SU-DHL-6 (cell line): ENCODE measurements at regions not wholly inside any gene's neighbourhood (a gene's known extent, or its start where the extent isn't known, plus 50 kb on each side); places are given as distances from the start of the nearest gene placed in this dataset.

ENCODE experiments used
- H2AFZ ChIP-seq: fragments of 200-600 bp; sonication (generic); 2 replicates; pipeline ENCODE4 v1.6.1; 2014; ENCODE audit warnings: low read depth, mild to moderate bottlenecking, moderate library complexity, mixed read lengths, antibody characterized with exemption, low read length; ENCODE audit not compliant: severe bottlenecking
- H3F3A ChIP-seq: fragments of 200-600 bp; shearing (Covaris generic); 2 replicates; pipeline ENCODE4 v1.6.0; 2016; ENCODE audit warnings: antibody characterized with exemption, mild to moderate bottlenecking; ENCODE audit not compliant: insufficient read depth
- H3K27ac ChIP-seq: fragments of 200-600 bp; sonication (generic); 2 replicates; pipeline ENCODE4 v1.5.1; 2016; ENCODE audit warnings: low read depth, mild to moderate bottlenecking, low read length, moderate library complexity, mixed read lengths
- H3K27me3 ChIP-seq: fragments of 200-600 bp; sonication (generic), shearing (Covaris generic); 2 replicates; pipeline ENCODE4 v1.6.0; 2014; ENCODE audit warnings: mild to moderate bottlenecking, low read length
- H3K36me3 ChIP-seq: fragments of 200-600 bp; sonication (generic); 2 replicates; pipeline ENCODE4 v1.6.1; 2014; ENCODE audit warnings: mild to moderate bottlenecking, low read length, mixed read lengths
- H3K4me2 ChIP-seq: fragments of 300-600, 200-600 bp; shearing (Covaris generic), sonication (generic); 2 replicates; pipeline ENCODE4 v1.6.0; 2014; ENCODE audit warnings: low read length, low read depth, mild to moderate bottlenecking; ENCODE audit not compliant: poor library complexity, severe bottlenecking
- H3K4me3 ChIP-seq: fragments of 200-600 bp; sonication (generic); 2 replicates; pipeline ENCODE4 v1.5.1; 2014; ENCODE audit warnings: antibody characterized with exemption, low read length, mild to moderate bottlenecking, mixed read lengths; ENCODE audit not compliant: insufficient read depth, poor library complexity, severe bottlenecking
- H3K79me2 ChIP-seq: fragments of 200-600 bp; sonication (generic); 2 replicates; pipeline ENCODE4 v1.6.1; 2014; ENCODE audit warnings: mild to moderate bottlenecking, low read length, moderate library complexity; ENCODE audit not compliant: insufficient read depth
- H3K9ac ChIP-seq: fragments of 200-600 bp; sonication (generic); 2 replicates; pipeline ENCODE4 v1.7.0; 2014; ENCODE audit warnings: mild to moderate bottlenecking, low read length
- H3K9me2 ChIP-seq: fragments of 200-600 bp; sonication (generic); replicated peaks from 2 replicates; pipeline ENCODE4 v1.6.1; 2014; ENCODE audit warnings: low read length; ENCODE audit not compliant: insufficient read depth
- H3K9me3 ChIP-seq: fragments of 200-600 bp; sonication (generic); 2 replicates; pipeline ENCODE4 v1.6.1; 2014; ENCODE audit warnings: low read length, mixed read lengths; ENCODE audit not compliant: insufficient read depth
- H4K20me1 ChIP-seq: fragments of 200-600 bp; sonication (generic); 2 replicates; pipeline ENCODE4 v1.6.1; 2014; ENCODE audit warnings: low read depth, mild to moderate bottlenecking, antibody characterized with exemption, low read length, moderate library complexity, mixed read lengths
- EZH2phosphoT487 ChIP-seq: fragments of 200-600 bp; sonication (generic), shearing (Covaris generic); conservative IDR thresholded peaks from 2 replicates; pipeline ENCODE4 v1.6.1; 2018; ENCODE audit warnings: mild to moderate bottlenecking, antibody characterized with exemption, low read length, moderate library complexity, mixed read lengths
- TF ChIP-seq, protein P1 (sequence below): fragments of 200-600 bp; sonication (generic); IDR thresholded peaks from one replicate; pipeline ENCODE4 v1.5.1; 2017; ENCODE audit warnings: antibody characterized with exemption, mild to moderate bottlenecking, low read length, moderate library complexity; ENCODE audit not compliant: insufficient read depth, poor library complexity, severe bottlenecking

DNA sequence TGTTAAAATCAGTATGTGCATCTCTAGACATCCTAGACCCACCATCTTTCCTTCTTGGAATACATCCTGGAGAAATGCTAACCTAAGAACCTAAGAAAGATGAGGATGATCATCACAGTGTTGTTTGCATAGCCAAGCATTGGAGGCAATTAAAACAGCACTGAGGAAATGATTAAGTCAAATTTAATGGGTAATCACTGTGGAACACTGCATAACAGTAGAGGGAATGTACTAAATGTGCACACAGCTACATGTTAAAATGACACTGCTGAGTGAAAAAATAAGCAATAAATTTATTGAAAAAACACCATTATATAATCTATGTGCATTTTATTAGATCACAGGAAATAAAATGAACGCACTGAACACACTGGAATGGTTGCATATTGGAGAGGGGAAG, 987.1 kb upstream of the SEL1L start:
- Histone ChIP-seq H3K27ac (no peak overlapping the region), H3K27me3 (no peaks in the 10 kb centered on the region), H3F3A (no peaks in the 10 kb centered on the region), H3K4me3 (no peak overlapping the region), H4K20me1 (no peaks in the 10 kb centered on the region), H3K79me2 (no peaks in the 10 kb centered on the region), H3K9me2 (no peaks in the 10 kb centered on the region), H3K9me3 (no peaks in the 10 kb centered on the region), H3K9ac (no peak overlapping the region), H3K36me3 (no peaks in the 10 kb centered on the region), H3K4me2 (no peak overlapping the region), H2AFZ (no peak overlapping the region)
- TF ChIP-seq, protein P1, sequence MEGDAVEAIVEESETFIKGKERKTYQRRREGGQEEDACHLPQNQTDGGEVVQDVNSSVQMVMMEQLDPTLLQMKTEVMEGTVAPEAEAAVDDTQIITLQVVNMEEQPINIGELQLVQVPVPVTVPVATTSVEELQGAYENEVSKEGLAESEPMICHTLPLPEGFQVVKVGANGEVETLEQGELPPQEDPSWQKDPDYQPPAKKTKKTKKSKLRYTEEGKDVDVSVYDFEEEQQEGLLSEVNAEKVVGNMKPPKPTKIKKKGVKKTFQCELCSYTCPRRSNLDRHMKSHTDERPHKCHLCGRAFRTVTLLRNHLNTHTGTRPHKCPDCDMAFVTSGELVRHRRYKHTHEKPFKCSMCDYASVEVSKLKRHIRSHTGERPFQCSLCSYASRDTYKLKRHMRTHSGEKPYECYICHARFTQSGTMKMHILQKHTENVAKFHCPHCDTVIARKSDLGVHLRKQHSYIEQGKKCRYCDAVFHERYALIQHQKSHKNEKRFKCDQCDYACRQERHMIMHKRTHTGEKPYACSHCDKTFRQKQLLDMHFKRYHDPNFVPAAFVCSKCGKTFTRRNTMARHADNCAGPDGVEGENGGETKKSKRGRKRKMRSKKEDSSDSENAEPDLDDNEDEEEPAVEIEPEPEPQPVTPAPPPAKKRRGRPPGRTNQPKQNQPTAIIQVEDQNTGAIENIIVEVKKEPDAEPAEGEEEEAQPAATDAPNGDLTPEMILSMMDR: no peak
- no peak for TF ChIP-seq EZH2phosphoT487

DNA sequence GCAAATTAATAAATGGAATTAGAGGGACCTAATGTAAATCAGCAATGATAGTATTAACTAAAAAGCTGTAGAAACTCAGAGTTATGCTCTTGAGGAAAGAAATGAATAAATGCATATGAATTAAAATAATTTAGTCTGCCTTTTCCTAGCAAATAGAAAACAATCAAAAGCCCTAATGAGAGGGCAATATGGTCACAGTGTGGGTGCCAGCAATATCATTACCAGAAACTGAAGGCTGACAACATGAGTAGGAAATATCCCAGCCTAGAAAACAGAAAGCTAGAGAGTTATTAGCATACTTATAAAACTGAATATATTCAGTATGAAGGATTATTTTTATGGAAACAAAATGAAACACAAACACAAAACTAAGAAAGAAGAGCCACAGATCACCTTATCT, 987.5 kb upstream of the SEL1L start:
- Histone ChIP-seq H3K9ac (no peak overlapping the region), H4K20me1 (no peaks in the 10 kb centered on the region), H3K9me3 (no peaks in the 10 kb centered on the region), H2AFZ (no peak overlapping the region), H3K4me3 (no peak overlapping the region), H3F3A (no peaks in the 10 kb centered on the region), H3K27ac (no peak overlapping the region), H3K27me3 (no peaks in the 10 kb centered on the region), H3K9me2 (no peaks in the 10 kb centered on the region), H3K36me3 (no peaks in the 10 kb centered on the region), H3K4me2 (no peak overlapping the region), H3K79me2 (no peaks in the 10 kb centered on the region)
- TF ChIP-seq, protein P1: no peak
- no peak for TF ChIP-seq EZH2phosphoT487

DNA sequence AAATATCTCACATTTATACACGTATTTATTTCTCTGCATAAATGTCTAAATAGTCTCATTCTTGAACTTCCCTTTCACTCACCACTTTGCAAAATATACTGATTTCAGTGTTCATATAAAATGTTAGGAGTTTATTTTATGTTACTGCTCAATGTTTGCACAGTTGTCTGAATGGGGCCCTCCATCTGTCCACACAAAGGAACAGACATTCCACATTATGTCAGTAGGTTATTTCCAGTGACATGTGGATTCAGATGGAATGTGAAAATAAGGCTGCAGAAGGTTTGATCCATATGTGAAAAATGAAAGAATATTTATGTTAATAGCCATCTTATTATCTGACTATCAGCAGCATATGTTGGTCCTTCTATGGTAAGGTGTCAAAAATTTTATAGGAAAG, 994.4 kb upstream of the SEL1L start:
- Histone ChIP-seq H4K20me1 (no peaks in the 10 kb centered on the region), H3K79me2 (no peaks in the 10 kb centered on the region), H3K27me3 (no peaks in the 10 kb centered on the region), H3K36me3 (no peaks in the 10 kb centered on the region), H3K9me2 (no peaks in the 10 kb centered on the region), H3K27ac (no peak overlapping the region), H3F3A (no peaks in the 10 kb centered on the region), H3K9me3 (no peaks in the 10 kb centered on the region), H3K4me2 (no peak overlapping the region), H3K9ac (no peak overlapping the region), H3K4me3 (no peak overlapping the region), H2AFZ (no peak overlapping the region)
- TF ChIP-seq, protein P1: no peak
- no peak for TF ChIP-seq EZH2phosphoT487

DNA sequence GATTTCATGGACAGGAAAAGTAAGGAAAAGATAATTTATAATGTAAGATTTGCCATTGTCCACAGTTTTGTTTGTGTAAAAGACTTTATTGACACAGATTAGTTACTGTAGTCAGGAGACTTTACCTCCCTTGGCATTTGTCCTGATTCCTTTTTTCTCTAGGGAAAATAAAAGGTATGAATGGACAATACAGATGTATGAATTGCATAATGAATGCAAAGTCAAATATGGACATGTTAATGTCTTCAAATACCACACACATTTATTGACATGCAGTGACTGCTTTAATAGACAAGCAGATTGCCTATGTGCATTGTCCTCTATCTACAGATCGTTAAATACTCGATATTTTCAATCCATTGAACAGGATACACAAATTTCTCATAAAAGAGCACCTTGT, 999.7 kb upstream of the SEL1L start:
- no peak overlapping the region for H3K9ac ChIP-seq
- H3K9me2 ChIP-seq: no peaks in the 10 kb centered on the region
- H3K36me3 ChIP-seq: no peaks in the 10 kb centered on the region
- no peaks in the 10 kb centered on the region for H4K20me1 ChIP-seq
- no peaks in the 10 kb centered on the region for H3F3A ChIP-seq
- H3K4me2 ChIP-seq: no peak overlapping the region
- H3K27ac ChIP-seq: no peak overlapping the region
- H3K9me3 ChIP-seq: no peaks in the 10 kb centered on the region
- no peak for TF ChIP-seq EZH2phosphoT487
- TF ChIP-seq, protein P1: no peak
- no peak overlapping the region for H2AFZ ChIP-seq
- no peaks in the 10 kb centered on the region for H3K27me3 ChIP-seq
- no peaks in the 10 kb centered on the region for H3K79me2 ChIP-seq
- H3K4me3 ChIP-seq: no peak overlapping the region
